ENCODE measurements at regions not wholly inside any gene's neighbourhood (a gene's known extent, or its start where the extent isn't known, plus 50 kb on each side); places are given as distances from the start of the nearest gene placed in this dataset.

- Histone ChIP-seq H3K4me3 (no peak overlapping the region), H3K4me1 (no peaks in the 10 kb centered on the region), H3K27me3 (ENCODE audit: low read depth) (no peaks in the 10 kb centered on the region), H3K36me3 (no peaks in the 10 kb centered on the region), H3K9me3 (no peaks in the 10 kb centered on the region), H3K27ac (no peak overlapping the region)
- intact Hi-C loops (cut with DNase I): no loop called here
- ATAC-seq (no peak), DNase-seq (no peak)
- no peak for TF ChIP-seq CTCF (IDR thresholded peaks at IDR 0.05)
Observed at GRCh38 chr4:24666816-24667477, 82.6 kb upstream of the DHX15 start.

DNA sequence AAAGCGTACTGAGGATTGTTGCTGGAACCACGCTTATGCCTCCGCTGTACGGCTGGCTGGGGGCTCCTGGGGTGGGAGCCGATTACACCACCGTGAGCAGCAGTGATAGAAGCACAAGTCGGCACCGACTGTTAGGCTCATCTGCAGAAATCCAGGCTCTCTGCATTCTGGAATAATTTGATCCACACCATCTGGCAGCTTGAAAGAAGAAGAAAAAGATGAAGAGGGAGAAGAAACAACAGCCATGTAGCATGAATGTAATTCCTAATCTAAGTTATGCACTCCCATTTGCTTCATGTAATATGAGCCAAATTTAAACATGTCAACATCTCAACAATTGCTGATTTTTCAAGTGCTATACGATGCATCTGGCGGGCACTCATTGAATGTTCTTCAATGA lies 84.6 kb upstream of the DHX15 start:
- no peaks in the 10 kb centered on the region for H3K27me3 ChIP-seq (ENCODE audit: low read depth)
- H3K36me3 ChIP-seq: no peaks in the 10 kb centered on the region
- ATAC-seq (no peak), DNase-seq (no peak)
- H3K4me3 ChIP-seq: no peak overlapping the region
- no peaks in the 10 kb centered on the region for H3K4me1 ChIP-seq
- intact Hi-C loops (cut with DNase I): no loop called here
- no peak for TF ChIP-seq CTCF (IDR thresholded peaks at IDR 0.05)
- H3K9me3 ChIP-seq: no peaks in the 10 kb centered on the region
- H3K27ac ChIP-seq: no peak overlapping the region

DNA sequence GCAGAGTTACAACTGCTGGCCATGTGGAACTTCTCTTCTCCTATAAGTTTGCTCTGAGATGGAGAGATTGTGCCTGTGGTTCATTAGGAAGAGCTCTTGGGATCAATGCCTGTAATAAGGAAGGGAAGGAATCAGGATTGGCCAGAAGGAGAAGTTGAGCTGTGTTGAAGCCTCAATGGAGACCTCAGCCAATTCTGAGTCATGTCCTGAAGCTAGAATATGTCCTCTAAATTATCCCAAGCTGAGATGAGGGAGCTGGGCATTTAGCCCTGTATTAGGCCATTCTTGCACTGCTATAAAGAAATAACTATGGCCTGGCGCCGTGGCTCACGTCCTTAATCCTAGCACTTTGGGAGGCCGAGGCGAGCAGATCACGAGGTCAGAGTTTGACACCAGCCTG lies 85.4 kb upstream of the DHX15 start:
- intact Hi-C loops (cut with DNase I): no loop called here
- TF ChIP-seq CTCF (IDR thresholded peaks at IDR 0.05): no peak
- no peaks in the 10 kb centered on the region for H3K9me3 ChIP-seq

GRCh38 chr4:24671849-24672248 lies 87.5 kb upstream of the DHX15 start:
- no peak for DNase-seq
- TF ChIP-seq CTCF (IDR thresholded peaks at IDR 0.05): no peak
- Histone ChIP-seq H3K27me3 (ENCODE audit: low read depth) (no peaks in the 10 kb centered on the region), H3K36me3 (no peaks in the 10 kb centered on the region), H3K27ac (no peak overlapping the region), H3K4me1 (no peaks in the 10 kb centered on the region), H3K4me3 (no peak overlapping the region), H3K9me3 (no peaks in the 10 kb centered on the region)
- intact Hi-C loops (cut with DNase I): no loop called here
- ATAC-seq: no peak

More for the DNA sequence above, 85.4 kb upstream of the DHX15 start:
- H3K27me3 ChIP-seq (ENCODE audit: low read depth): no peaks in the 10 kb centered on the region
- ATAC-seq (no peak), DNase-seq (no peak)
- no peak overlapping the region for H3K27ac ChIP-seq
- no peaks in the 10 kb centered on the region for H3K4me1 ChIP-seq
- no peaks in the 10 kb centered on the region for H3K36me3 ChIP-seq
- no peak overlapping the region for H3K4me3 ChIP-seq

DNA sequence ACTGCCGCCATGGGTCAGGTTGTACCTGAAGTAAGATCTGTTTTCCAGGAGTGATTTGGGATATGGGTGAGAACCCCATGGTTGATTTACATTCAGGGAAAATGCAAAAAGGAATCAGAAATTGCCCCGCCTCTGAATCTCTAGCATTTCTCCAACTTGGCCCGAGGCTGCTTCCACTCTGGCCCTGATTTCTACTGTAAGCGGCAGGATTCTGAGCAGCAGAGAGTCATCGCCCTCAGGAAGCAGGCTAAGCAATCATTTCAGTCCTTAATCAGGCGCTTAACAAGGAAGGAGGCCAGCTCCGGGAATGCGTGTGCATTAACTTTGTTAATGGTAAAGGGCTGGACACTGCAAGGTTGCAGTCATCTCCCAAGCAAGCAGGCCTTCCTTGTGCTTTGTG lies 88.5 kb upstream of the DHX15 start:
- no peaks in the 10 kb centered on the region for H3K9me3 ChIP-seq
- no peak for TF ChIP-seq CTCF (IDR thresholded peaks at IDR 0.05)
- ATAC-seq (no peak), DNase-seq (no peak)
- H3K27me3 ChIP-seq (ENCODE audit: low read depth): no peaks in the 10 kb centered on the region
- no peaks in the 10 kb centered on the region for H3K36me3 ChIP-seq
- no peak overlapping the region for H3K4me3 ChIP-seq
- H3K4me1 ChIP-seq: no peaks in the 10 kb centered on the region
- no peak overlapping the region for H3K27ac ChIP-seq
- intact Hi-C loops (cut with DNase I): no loop called here
